GM21381 (cell line): ENCODE measurements at regions not wholly inside any gene's neighbourhood (a gene's known extent, or its start where the extent isn't known, plus 50 kb on each side); places are given as distances from the start of the nearest gene placed in this dataset.

ENCODE experiments used
- ATAC-seq: cut with Tn5 transposase; IDR thresholded peaks from one replicate; pipeline ENCODE4 v1.9.1; 2021; ENCODE audit warnings: mild to moderate bottlenecking, moderate library complexity; ENCODE audit not compliant: unreplicated experiment

- no peak for ATAC-seq
Measured at GRCh38 chr21:27646056-27646455, 679.2 kb upstream of the ADAMTS5 start.

GRCh38 chr21:27645285-27645684 lies 678.4 kb upstream of the ADAMTS5 start:
- ATAC-seq, result no peak

- no peak for ATAC-seq
Measured at GRCh38 chr21:27643326-27643725, 676.4 kb upstream of the ADAMTS5 start.

- no peak for ATAC-seq
Measured at GRCh38 chr21:27639286-27639685, 672.4 kb upstream of the ADAMTS5 start.

- no peak for ATAC-seq
Measured at GRCh38 chr21:27636656-27637055, 669.8 kb upstream of the ADAMTS5 start.

GRCh38 chr21:27633631-27634030 lies 666.7 kb upstream of the ADAMTS5 start:
- no peak for ATAC-seq

- ATAC-seq, result no peak
Measured at GRCh38 chr21:27631471-27631870, 664.6 kb upstream of the ADAMTS5 start.

GRCh38 chr21:27622631-27623030 lies 655.7 kb upstream of the ADAMTS5 start:
- ATAC-seq, result no peak

- no peak for ATAC-seq
Measured at GRCh38 chr21:27614231-27614630, 647.3 kb upstream of the ADAMTS5 start.

- no peak for ATAC-seq
Measured at GRCh38 chr21:27606422-27606821, 639.5 kb upstream of the ADAMTS5 start.

GRCh38 chr21:27596196-27596595 lies 629.3 kb upstream of the ADAMTS5 start:
- ATAC-seq, result no peak

- ATAC-seq, result no peak
Measured at GRCh38 chr21:27595716-27596115, 628.8 kb upstream of the ADAMTS5 start.

- no peak for ATAC-seq
Measured at GRCh38 chr21:27590271-27590670, 623.4 kb upstream of the ADAMTS5 start.

- ATAC-seq, result no peak
Measured at GRCh38 chr21:27589781-27590180, 622.9 kb upstream of the ADAMTS5 start.

- no peak for ATAC-seq
Measured at GRCh38 chr21:27586986-27587385, 620.1 kb upstream of the ADAMTS5 start.

GRCh38 chr21:27586326-27586725 lies 619.4 kb upstream of the ADAMTS5 start:
- ATAC-seq, result no peak

GRCh38 chr21:27584256-27584655 lies 617.4 kb upstream of the ADAMTS5 start:
- no peak for ATAC-seq

- no peak for ATAC-seq
Measured at GRCh38 chr21:27582948-27583430, 616.1 kb upstream of the ADAMTS5 start.

- no peak for ATAC-seq
Measured at GRCh38 chr21:27582246-27582947, 615.5 kb upstream of the ADAMTS5 start.

- ATAC-seq, result no peak
Measured at GRCh38 chr21:27581168-27581567, 614.3 kb upstream of the ADAMTS5 start.

- ATAC-seq, result no peak
Measured at GRCh38 chr21:27580276-27580675, 613.4 kb upstream of the ADAMTS5 start.

GRCh38 chr21:27578741-27579265 lies 611.9 kb upstream of the ADAMTS5 start:
- no peak for ATAC-seq

GRCh38 chr21:27572696-27573095 lies 605.8 kb upstream of the ADAMTS5 start:
- no peak for ATAC-seq
